ENCODE measurements at regions not wholly inside any gene's neighbourhood (a gene's known extent, or its start where the extent isn't known, plus 50 kb on each side); places are given as distances from the start of the nearest gene placed in this dataset.
"Not testable (repeated sequence)": the region's sequence is repeated elsewhere in the genome, so short reads cannot be mapped to it uniquely, and the experiment has no call there.

DNA sequence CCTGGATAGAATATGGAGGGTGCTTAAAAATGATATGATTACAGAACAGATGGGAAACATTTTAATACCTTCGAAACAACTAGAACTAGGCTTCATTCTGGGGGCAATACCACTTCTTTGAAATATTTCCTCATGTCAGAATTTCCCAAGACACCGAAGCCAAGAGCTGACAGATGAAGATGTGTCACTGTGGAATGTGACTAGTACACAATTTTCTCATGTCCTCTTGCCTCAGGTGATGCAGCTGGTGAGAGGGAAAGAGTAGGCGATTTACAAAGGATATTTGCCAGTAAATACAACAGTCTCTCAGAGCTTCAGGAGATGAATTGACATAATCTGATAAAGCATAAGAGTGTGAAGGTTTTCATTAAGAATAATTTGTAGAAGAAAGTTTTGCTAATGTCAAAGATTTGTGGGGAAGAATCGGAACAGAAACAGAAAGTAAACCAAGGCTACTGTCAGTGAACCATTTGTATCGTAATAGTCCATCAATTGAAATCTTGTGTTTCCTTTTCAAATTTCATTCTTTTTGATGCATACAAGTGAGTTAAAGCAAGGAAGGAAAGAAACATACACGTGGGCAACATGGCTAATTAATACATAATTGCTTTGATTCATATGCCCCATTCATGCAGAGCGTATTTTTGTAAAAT, 164.7 kb upstream of the CCN2 start:
- Mint-ChIP-seq H3K27ac (no peak overlapping the region), H3K4me1 (peaks cover 12% of the 10 kb centered on the region), H3K4me3 (peak overlapping the region; percentile 29), H3K36me3 (no peaks in the 10 kb centered on the region), H3K27me3 (ENCODE audit: low read depth) (no peaks in the 10 kb centered on the region), H3K9me3 (no peaks in the 10 kb centered on the region)
- TF ChIP-seq, protein P1, sequence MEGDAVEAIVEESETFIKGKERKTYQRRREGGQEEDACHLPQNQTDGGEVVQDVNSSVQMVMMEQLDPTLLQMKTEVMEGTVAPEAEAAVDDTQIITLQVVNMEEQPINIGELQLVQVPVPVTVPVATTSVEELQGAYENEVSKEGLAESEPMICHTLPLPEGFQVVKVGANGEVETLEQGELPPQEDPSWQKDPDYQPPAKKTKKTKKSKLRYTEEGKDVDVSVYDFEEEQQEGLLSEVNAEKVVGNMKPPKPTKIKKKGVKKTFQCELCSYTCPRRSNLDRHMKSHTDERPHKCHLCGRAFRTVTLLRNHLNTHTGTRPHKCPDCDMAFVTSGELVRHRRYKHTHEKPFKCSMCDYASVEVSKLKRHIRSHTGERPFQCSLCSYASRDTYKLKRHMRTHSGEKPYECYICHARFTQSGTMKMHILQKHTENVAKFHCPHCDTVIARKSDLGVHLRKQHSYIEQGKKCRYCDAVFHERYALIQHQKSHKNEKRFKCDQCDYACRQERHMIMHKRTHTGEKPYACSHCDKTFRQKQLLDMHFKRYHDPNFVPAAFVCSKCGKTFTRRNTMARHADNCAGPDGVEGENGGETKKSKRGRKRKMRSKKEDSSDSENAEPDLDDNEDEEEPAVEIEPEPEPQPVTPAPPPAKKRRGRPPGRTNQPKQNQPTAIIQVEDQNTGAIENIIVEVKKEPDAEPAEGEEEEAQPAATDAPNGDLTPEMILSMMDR (IDR thresholded peaks at IDR 0.05; ENCODE audit: unreplicated experiment), result no peak
- no peak for DNase-seq (ENCODE audit: low spot score in 2 of 2, unreplicated experiment in 2 of 2)

DNA sequence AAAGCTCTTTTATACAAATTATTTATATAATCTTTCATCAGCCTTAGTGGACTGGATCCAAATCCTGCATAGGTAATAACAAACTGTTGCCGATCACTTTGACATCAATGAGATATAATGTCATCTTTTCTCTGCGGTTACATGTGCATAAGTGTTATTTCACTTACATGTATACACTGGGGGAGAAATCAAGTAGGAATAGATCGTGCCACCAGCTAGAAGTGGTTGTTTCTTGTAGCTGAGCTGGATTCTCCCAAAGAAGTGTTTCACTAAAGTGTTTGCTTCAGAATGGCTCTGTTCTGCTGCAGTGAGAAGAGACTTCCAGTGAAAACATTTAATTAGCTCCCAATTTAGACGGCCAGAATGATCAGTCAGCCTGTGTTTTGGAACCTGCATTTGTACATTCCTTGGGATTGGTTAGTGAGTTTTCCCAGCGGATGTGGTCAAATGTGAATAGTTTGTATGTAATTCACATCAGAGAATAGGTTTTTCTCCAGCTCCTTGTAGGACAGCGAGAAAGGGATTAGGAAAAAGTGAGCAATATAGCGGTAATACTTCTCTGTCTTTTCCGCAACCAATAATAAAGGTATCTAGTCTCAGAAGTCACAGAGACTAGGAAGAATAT, 163.1 kb upstream of the CCN2 start:
- TF ChIP-seq, protein P1 (IDR thresholded peaks at IDR 0.05; ENCODE audit: unreplicated experiment), result no peak
- H3K27ac Mint-ChIP-seq, result no peak overlapping the region
- H3K4me3 Mint-ChIP-seq, result no peak overlapping the region
- H3K36me3 Mint-ChIP-seq, result peaks cover 9% of the 10 kb centered on the region
- DNase-seq (ENCODE audit: low spot score in 2 of 2, unreplicated experiment in 2 of 2), result no peak
- H3K4me1 Mint-ChIP-seq, result peaks cover 12% of the 10 kb centered on the region
- no peaks in the 10 kb centered on the region for H3K27me3 Mint-ChIP-seq (ENCODE audit: low read depth)
- peaks cover 9% of the 10 kb centered on the region for H3K9me3 Mint-ChIP-seq

DNA sequence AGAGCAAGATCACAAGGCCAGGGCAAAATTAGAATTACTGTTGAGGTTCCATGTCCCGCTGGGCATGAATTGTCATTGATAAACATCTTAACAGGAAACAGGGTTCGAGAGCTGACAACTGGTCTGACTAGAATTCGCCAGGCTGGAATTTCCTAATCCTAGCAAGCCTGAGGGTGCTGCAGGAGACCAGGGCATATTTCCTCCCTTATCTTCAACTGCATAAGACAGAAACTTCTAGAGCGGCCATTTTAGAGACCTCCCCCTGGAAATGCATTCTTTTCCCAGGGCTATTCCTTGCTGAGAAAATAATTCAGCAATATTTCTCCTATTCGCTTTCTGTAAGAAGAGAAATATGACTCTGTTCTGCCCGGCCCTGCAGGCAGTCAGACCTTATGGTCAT, 158.6 kb upstream of the CCN2 start:
- Mint-ChIP-seq H3K36me3 (peaks cover 10% of the 10 kb centered on the region), H3K9me3 (peaks cover 32% of the 10 kb centered on the region)
- DNase-seq (ENCODE audit: low spot score in 2 of 2, unreplicated experiment in 2 of 2); H3K4me3 Mint-ChIP-seq; H3K27me3 Mint-ChIP-seq (ENCODE audit: low read depth); H3K27ac Mint-ChIP-seq; H3K4me1 Mint-ChIP-seq: not testable (repeated sequence)

DNA sequence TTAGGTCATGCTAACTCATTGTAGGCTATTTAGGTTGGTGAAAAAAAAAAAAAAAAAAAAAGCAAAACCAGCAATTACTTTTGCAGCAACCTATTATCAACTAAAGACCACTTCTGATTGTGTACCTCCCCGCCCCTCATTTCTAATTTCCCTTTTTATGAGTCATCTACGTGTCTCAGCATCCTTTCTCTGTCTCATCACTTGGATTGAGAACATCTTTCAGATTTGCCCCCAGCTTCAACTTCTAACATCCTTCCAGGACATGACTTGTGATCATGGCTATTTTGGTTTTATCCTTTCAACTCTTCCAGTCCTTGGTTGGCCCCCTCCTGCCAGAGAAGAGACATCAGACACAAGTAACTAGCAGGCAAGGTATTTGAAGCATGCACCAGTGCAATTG, 156.7 kb upstream of the CCN2 start:
- TF ChIP-seq, protein P1 (IDR thresholded peaks at IDR 0.05; ENCODE audit: unreplicated experiment), result no peak
- Mint-ChIP-seq H3K4me1 (no peaks in the 10 kb centered on the region), H3K4me3 (no peak overlapping the region), H3K9me3 (peaks cover 40% of the 10 kb centered on the region), H3K27ac (no peak overlapping the region), H3K36me3 (peaks cover 12% of the 10 kb centered on the region), H3K27me3 (ENCODE audit: low read depth) (no peaks in the 10 kb centered on the region)
- no peak for DNase-seq (ENCODE audit: low spot score in 2 of 2, unreplicated experiment in 2 of 2)

DNA sequence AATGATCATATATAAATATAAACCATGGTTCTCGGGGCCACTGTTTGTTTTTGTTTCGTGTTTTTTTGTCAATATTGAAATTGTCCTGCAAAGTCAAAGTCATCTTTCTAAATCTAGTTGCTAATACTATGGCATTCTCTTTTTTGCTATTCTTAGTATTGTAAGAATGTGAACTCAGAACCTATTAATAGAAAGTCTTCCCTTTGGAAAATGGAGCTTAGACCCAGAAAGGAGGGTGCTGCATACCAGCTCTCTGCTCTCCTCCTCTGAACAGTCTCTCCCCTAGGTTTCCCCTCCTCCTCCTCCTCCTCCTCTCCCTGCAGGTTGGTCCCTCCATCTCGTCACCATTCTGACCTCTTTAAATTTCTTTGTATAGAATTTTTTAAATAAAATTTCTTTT, 150.4 kb upstream of the CCN2 start:
- peaks cover 12% of the 10 kb centered on the region for H3K4me1 Mint-ChIP-seq
- no peak overlapping the region for H3K4me3 Mint-ChIP-seq
- DNase-seq (ENCODE audit: low spot score in 2 of 2, unreplicated experiment in 2 of 2), result no peak
- peaks cover 2% of the 10 kb centered on the region for H3K36me3 Mint-ChIP-seq
- TF ChIP-seq, protein P1 (IDR thresholded peaks at IDR 0.05; ENCODE audit: unreplicated experiment), result no peak
- no peak overlapping the region for H3K27ac Mint-ChIP-seq
- no peaks in the 10 kb centered on the region for H3K27me3 Mint-ChIP-seq (ENCODE audit: low read depth)
- H3K9me3 Mint-ChIP-seq, result peaks cover 15% of the 10 kb centered on the region

DNA sequence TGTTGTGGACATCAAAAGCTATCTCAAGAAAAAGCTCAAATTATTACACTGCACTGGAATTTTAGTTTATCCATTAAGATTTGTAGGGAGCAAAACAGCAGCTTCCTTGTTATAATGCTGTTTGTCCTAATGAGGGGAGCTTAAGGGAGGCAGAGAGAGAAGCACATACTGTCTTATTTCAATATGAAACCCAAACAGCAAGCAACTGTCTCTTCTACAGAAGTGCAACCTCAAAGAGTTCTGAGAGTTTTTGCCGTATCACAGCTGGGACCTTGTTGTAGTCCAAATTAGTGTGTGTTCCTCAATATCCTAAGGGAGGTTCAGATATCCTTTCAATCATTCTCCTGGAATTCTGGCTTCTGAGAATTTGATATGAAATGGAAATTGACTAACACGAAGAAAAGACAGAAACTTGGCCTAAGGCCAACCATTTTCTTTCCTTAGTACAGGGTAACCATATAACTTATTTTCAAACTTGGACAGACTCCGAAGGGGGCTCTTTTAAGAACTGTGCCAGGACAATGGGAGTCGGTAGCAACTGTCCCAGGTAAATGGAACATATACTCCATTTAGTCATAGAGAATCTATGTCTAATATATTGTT, 149.3 kb upstream of the CCN2 start:
- peaks cover 2% of the 10 kb centered on the region for H3K36me3 Mint-ChIP-seq
- H3K4me1 Mint-ChIP-seq, result peaks cover 12% of the 10 kb centered on the region
- no peaks in the 10 kb centered on the region for H3K27me3 Mint-ChIP-seq (ENCODE audit: low read depth)
- DNase-seq (ENCODE audit: low spot score in 2 of 2, unreplicated experiment in 2 of 2), result no peak
- H3K27ac Mint-ChIP-seq, result no peak overlapping the region
- peaks cover 11% of the 10 kb centered on the region for H3K9me3 Mint-ChIP-seq
- TF ChIP-seq, protein P1 (IDR thresholded peaks at IDR 0.05; ENCODE audit: unreplicated experiment), result no peak
- H3K4me3 Mint-ChIP-seq, result no peak overlapping the region
